HCT116 (cell line): ENCODE measurements at regions not wholly inside any gene's neighbourhood (a gene's known extent, or its start where the extent isn't known, plus 50 kb on each side); places are given as distances from the start of the nearest gene placed in this dataset.

Experiments
- ATAC-seq: fragments of 200-7000 bp; cut with Tn5 transposase; 2 replicates; pipeline ENCODE4 v1.9.1; 2020; ENCODE audit warnings: mild to moderate bottlenecking, moderate library complexity
- BruUV-seq: library from RNA; stranded (reverse); fragments of 400-500 nt; replicated peaks from 2 replicates; lab custom pipeline; 2021; lab: Mats Ljungman, UMichigan
- CTCF ChIA-PET: fragments of 300-600 bp; sonication (Branson Sonifier 250); formaldehyde crosslinking; loops from one replicate; lab custom pipeline; 2021; ENCODE audit warnings: antibody characterized with exemption; lab: Charles Lee
- POLR2A ChIA-PET: fragments of 300-600, 350-600 bp; sonication (Branson Sonifier 250); formaldehyde crosslinking; loops from one replicate; lab custom pipeline; 2021; ENCODE audit warnings: antibody characterized with exemption; lab: Charles Lee
- RAD21 ChIA-PET, 2 experiments: fragments of 300-600 bp; sonication (Branson Sonifier 250); formaldehyde crosslinking; loops; one replicate each; lab custom pipeline; 2023; ENCODE audit warnings: low total read pairs in 2 of 2; ENCODE audit not compliant: uncharacterized antibody in 2 of 2, unreplicated experiment in 2 of 2, low non-redundant PET in 1 of 2; lab: Charles Lee
- DNase-seq: peaks from one replicate; pipeline ENCODE4 v3.0.0-alpha.2; 2010; ENCODE audit warnings: low read depth, low spot score
- H2AFZ ChIP-seq: fragments of 200-600 bp; shearing (Covaris generic), sonication (generic); 2 replicates; pipeline ENCODE4 v1.6.1; 2017; ENCODE audit warnings: low read depth, mixed run types, mixed read lengths, antibody characterized with exemption, low read length; ENCODE audit not compliant: poor library complexity, severe bottlenecking
- H3K27ac ChIP-seq: 2 replicates; pipeline ENCODE4 v1.5.1; 2012; ENCODE audit warnings: low read depth, low read length
- H3K27me3 ChIP-seq: fragments of 200-600 bp; sonication (generic); 2 replicates; pipeline ENCODE4 v1.6.1; 2016; ENCODE audit warnings: mixed run types, low read length, mixed read lengths; ENCODE audit not compliant: insufficient read depth
- H3K36me3 ChIP-seq, 2 experiments: fragments of 200-500 bp in 1 of 2; fragments of 200-600 bp in 1 of 2; sonication (Bioruptor generic) in 1 of 2; sonication (generic) in 1 of 2; 2 replicates each; pipeline versions ENCODE4 v1.5.1 to v1.6.1; 2014 to 2016; ENCODE audit warnings: low read length in 2 of 2, inconsistent platforms in 1 of 2, mixed read lengths in 1 of 2, mixed run types in 1 of 2; ENCODE audit not compliant: insufficient read depth in 2 of 2, control insufficient read depth in 1 of 2
- H3K4me1 ChIP-seq, 2 experiments: fragments of 200-600 bp in 1 of 2; sonication (generic) in 1 of 2; 2 replicates each; pipeline versions ENCODE4 v1.5.1 to v1.6.1; 2012 to 2017; ENCODE audit warnings: low read length in 2 of 2, inconsistent platforms in 1 of 2, mild to moderate bottlenecking in 1 of 2, mixed read lengths in 1 of 2, mixed run types in 1 of 2, moderate library complexity in 1 of 2; ENCODE audit not compliant: insufficient read depth in 2 of 2, control insufficient read depth in 1 of 2
- H3K4me2 ChIP-seq: fragments of 200-600 bp; sonication (generic); 2 replicates; pipeline ENCODE4 v1.6.1; 2017; ENCODE audit warnings: mixed run types, low read length, mixed read lengths
- H3K4me3 ChIP-seq, 2 experiments: fragments of 200-600 bp in 1 of 2; sonication (generic) in 1 of 2; replicated peaks in 1 of 2; 2 replicates each; pipeline ENCODE4 v1.5.1; 2011 to 2016; ENCODE audit warnings: low read length in 2 of 2, control low read depth in 1 of 2, low read depth in 1 of 2, mild to moderate bottlenecking in 1 of 2, mixed read lengths in 1 of 2, mixed run types in 1 of 2
- H3K79me2 ChIP-seq: fragments of 200-600 bp; sonication (generic); 2 replicates; pipeline ENCODE4 v1.6.1; 2017; ENCODE audit warnings: mild to moderate bottlenecking, mixed run types, low read length, moderate library complexity, mixed read lengths; ENCODE audit not compliant: insufficient read depth
- H3K9ac ChIP-seq: fragments of 200-600 bp; sonication (generic); 2 replicates; pipeline ENCODE4 v1.6.1; 2016; ENCODE audit warnings: low read length, mixed read lengths
- H3K9me2 ChIP-seq: fragments of 200-600 bp; sonication (generic), shearing (Covaris generic); 2 replicates; pipeline ENCODE4 v1.6.1; 2017; ENCODE audit warnings: mixed run types, mild to moderate bottlenecking, moderate library complexity; ENCODE audit not compliant: insufficient read depth
- H3K9me3 ChIP-seq, 2 experiments: fragments of 200-500 bp in 1 of 2; fragments of 200-600 bp in 1 of 2; sonication (Bioruptor generic) in 1 of 2; sonication (generic) in 1 of 2; 2 replicates each; pipeline ENCODE4 v1.6.1; 2014 to 2017; ENCODE audit warnings: low read length in 2 of 2, mixed read lengths in 2 of 2, inconsistent platforms in 1 of 2, low read depth in 1 of 2, mild to moderate bottlenecking in 1 of 2, mixed run types in 1 of 2, moderate library complexity in 1 of 2; ENCODE audit not compliant: control insufficient read depth in 1 of 2, insufficient read depth in 1 of 2
- H4K20me1 ChIP-seq: fragments of 200-600 bp; sonication (generic), shearing (Covaris generic); 2 replicates; pipeline ENCODE4 v1.6.1; 2017; ENCODE audit warnings: mixed run types, mild to moderate bottlenecking, moderate library complexity; ENCODE audit not compliant: insufficient read depth
- ATF3 ChIP-seq: IDR thresholded peaks from 2 replicates; pipeline ENCODE4 v1.6.1; 2012
- CBX3 ChIP-seq: IDR thresholded peaks from 2 replicates; pipeline ENCODE4 v1.6.1; 2012; ENCODE audit warnings: low read depth
- CEBPB ChIP-seq: IDR thresholded peaks from 2 replicates; pipeline ENCODE4 v1.6.1; 2012; ENCODE audit warnings: low read depth
- CTCF ChIP-seq, 3 experiments: fragments of 200-600 bp in 1 of 3; sonication (generic) in 1 of 3; IDR thresholded peaks in 2 of 3; conservative IDR thresholded peaks in 1 of 3; 2 replicates each; pipeline ENCODE4 v1.5.1; 2012 to 2017; ENCODE audit warnings: low read depth in 2 of 3, low read length in 2 of 3, antibody characterized with exemption in 1 of 3, borderline replicate concordance in 1 of 3, control low read depth in 1 of 3, mild to moderate bottlenecking in 1 of 3, mixed read lengths in 1 of 3, mixed run types in 1 of 3, moderate library complexity in 1 of 3; ENCODE audit not compliant: insufficient read depth in 1 of 3
- ELF1 ChIP-seq: IDR thresholded peaks from 2 replicates; pipeline ENCODE4 v1.6.1; 2012; ENCODE audit warnings: low read depth, borderline replicate concordance
- EZH2 ChIP-seq: fragments of 200-600 bp; sonication (generic); IDR thresholded peaks from 2 replicates; pipeline ENCODE4 v1.6.1; 2017; ENCODE audit warnings: antibody characterized with exemption, mixed run types
- EZH2phosphoT487 ChIP-seq: fragments of 200-600 bp; IDR thresholded peaks from 2 replicates; pipeline ENCODE4 v1.6.1; 2018; ENCODE audit warnings: antibody characterized with exemption, borderline replicate concordance
- FOSL1 ChIP-seq: IDR thresholded peaks from 2 replicates; pipeline ENCODE4 v1.6.1; 2012; ENCODE audit warnings: low read depth
- JUND ChIP-seq: IDR thresholded peaks from 2 replicates; pipeline ENCODE4 v1.6.1; 2012
- MAX ChIP-seq: IDR thresholded peaks from 2 replicates; pipeline ENCODE4 v1.6.1; 2012
- POLR2A ChIP-seq: IDR thresholded peaks from 2 replicates; pipeline ENCODE4 v1.7.0; 2011; ENCODE audit warnings: borderline replicate concordance; ENCODE audit not compliant: insufficient read depth, insufficient read length; ENCODE audit errors: extremely low read depth
- POLR2AphosphoS5 ChIP-seq: IDR thresholded peaks from 2 replicates; pipeline ENCODE4 v1.6.1; 2011; ENCODE audit warnings: mild to moderate bottlenecking, low read depth, low read length, moderate library complexity
- RAD21 ChIP-seq: IDR thresholded peaks from 2 replicates; pipeline ENCODE4 v1.6.1; 2012; ENCODE audit warnings: low read depth, mild to moderate bottlenecking
- SIN3A ChIP-seq: IDR thresholded peaks from 2 replicates; pipeline ENCODE4 v1.6.1; 2012; ENCODE audit warnings: low read depth
- SP1 ChIP-seq: IDR thresholded peaks from 2 replicates; pipeline ENCODE4 v1.6.1; 2012; ENCODE audit warnings: low read depth
- SRF ChIP-seq: IDR thresholded peaks from 2 replicates; pipeline ENCODE4 v1.6.1; 2012; ENCODE audit warnings: low read depth
- TCF7L2 ChIP-seq: IDR thresholded peaks from 2 replicates; pipeline ENCODE4 v1.7.0; 2011; ENCODE audit warnings: borderline replicate concordance, inconsistent platforms; ENCODE audit not compliant: insufficient read depth, insufficient read length; ENCODE audit errors: extremely low read depth
- YY1 ChIP-seq: IDR thresholded peaks from 2 replicates; pipeline ENCODE4 v1.6.1; 2011; ENCODE audit warnings: low read length, low read depth, moderate library complexity, mild to moderate bottlenecking; ENCODE audit not compliant: insufficient replicate concordance; ENCODE audit errors: extremely low read depth
- ZNF274 ChIP-seq: fragments of 200-500 bp; sonication (Bioruptor generic); IDR thresholded peaks from 2 replicates; pipeline ENCODE4 v1.6.1; 2014; ENCODE audit warnings: mild to moderate bottlenecking, low read depth, low read length, inconsistent platforms
- intact Hi-C: fragments of 100-400 bp; cut with micrococcal nuclease; formaldehyde crosslinking; loops from 2 replicates; pipeline ENCODE4 v1.10.0; 2022

GRCh38 chr2:240363746-240364581, 71.5 kb upstream of the GPC1 start:
- Histone ChIP-seq H3K4me1 (peaks cover 7 to 8% of the 10 kb centered on the region in 2 experiments), H3K4me3 (no peak overlapping the region), H3K36me3 (no peaks in the 10 kb centered on the region; a peak in 1 of 4 replicates), H2AFZ (no peak overlapping the region), H3K9me2 (no peaks in the 10 kb centered on the region), H3K79me2 (no peaks in the 10 kb centered on the region), H3K27ac (no peak overlapping the region), H4K20me1 (no peaks in the 10 kb centered on the region), H3K9me3 (peaks cover 0 to 11% of the 10 kb centered on the region in 2 experiments; a peak in 2 of 4 replicates), H3K4me2 (no peak overlapping the region), H3K9ac (no peak overlapping the region), H3K27me3 (no peaks in the 10 kb centered on the region)
- POLR2A ChIA-PET, result no interaction called here
- intact Hi-C loops, result no loop called here
- DNase-seq (no peak), ATAC-seq (no peak)
- BruUV-seq, result no TSS peak
- CTCF ChIA-PET, result no interaction called here
- RAD21 ChIA-PET, result no interaction called here
- TF ChIP-seq POLR2A (no peak), CTCF (IDR thresholded peaks at IDR 0.05 in 2 of 3, conservative IDR thresholded peaks at IDR 0.05 in 1 of 3; ENCODE audit: borderline replicate concordance in 1 of 3, insufficient read depth in 1 of 3, low read depth in 2 of 3, low read length in 2 of 3) (no peak), EZH2 (no peak), ZNF274 (no peak), SRF (no peak), ATF3 (no peak), ELF1 (no peak), JUND (no peak), FOSL1 (no peak), CEBPB (no peak), POLR2AphosphoS5 (no peak), CBX3 (no peak), YY1 (no peak), EZH2phosphoT487 (no peak), RAD21 (no peak), SIN3A (no peak), MAX (no peak), SP1 (no peak), TCF7L2 (no peak)
